Testis (tissue), 2 donors: ENCODE measurements at regions not wholly inside any gene's neighbourhood (a gene's known extent, or its start where the extent isn't known, plus 50 kb on each side); places are given as distances from the start of the nearest gene placed in this dataset.

Experiments
- POLR2A ChIP-seq: fragments of 450-650 bp; IDR thresholded peaks from one replicate; pipeline ENCODE4 v1.6.1; 2017; ENCODE audit warnings: antibody characterized with exemption, mild to moderate bottlenecking, moderate library complexity
- TF ChIP-seq, protein P1 (sequence below), 3 experiments: fragments of 450-650 bp in 2 of 3; fragments of 200-600 bp in 1 of 3; sonication (generic) in 1 of 3; IDR thresholded peaks; one replicate each; pipeline ENCODE4 v1.5.1; 2016 to 2019; ENCODE audit warnings: antibody characterized with exemption in 3 of 3, mild to moderate bottlenecking in 2 of 3, moderate library complexity in 1 of 3

DNA sequence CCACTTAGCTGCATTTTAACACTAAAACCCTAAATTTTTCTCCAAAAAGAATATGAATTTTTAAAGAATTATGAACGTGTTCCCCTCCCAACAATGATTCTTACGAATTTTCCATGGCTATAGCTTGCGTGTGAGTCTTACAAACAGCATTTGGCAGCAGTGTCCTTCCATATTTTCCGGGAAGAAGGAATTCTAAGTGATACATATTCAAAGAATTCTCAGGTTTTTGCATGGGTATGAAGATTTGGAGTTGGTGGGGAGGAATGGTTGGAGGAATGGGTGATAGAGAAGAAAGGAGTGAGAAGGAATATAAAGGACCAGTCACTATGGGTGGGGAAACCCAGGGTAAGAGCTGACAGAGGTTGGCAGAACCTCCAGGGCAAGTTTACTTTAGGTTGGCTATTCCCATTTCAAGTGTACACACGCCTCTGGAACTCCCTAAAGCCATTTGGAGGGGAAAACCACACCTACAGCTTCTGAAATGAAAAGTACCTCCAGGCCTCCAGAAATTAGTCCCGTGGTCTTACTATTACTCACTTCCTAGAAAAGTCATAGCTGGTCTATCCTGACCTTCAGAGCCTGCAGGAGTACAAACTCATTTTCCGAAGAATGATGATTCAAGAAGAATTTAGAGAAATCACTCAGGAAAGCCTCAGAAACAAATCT is 420.8 kb upstream of the DIPK2B start:
- TF ChIP-seq, protein P1, sequence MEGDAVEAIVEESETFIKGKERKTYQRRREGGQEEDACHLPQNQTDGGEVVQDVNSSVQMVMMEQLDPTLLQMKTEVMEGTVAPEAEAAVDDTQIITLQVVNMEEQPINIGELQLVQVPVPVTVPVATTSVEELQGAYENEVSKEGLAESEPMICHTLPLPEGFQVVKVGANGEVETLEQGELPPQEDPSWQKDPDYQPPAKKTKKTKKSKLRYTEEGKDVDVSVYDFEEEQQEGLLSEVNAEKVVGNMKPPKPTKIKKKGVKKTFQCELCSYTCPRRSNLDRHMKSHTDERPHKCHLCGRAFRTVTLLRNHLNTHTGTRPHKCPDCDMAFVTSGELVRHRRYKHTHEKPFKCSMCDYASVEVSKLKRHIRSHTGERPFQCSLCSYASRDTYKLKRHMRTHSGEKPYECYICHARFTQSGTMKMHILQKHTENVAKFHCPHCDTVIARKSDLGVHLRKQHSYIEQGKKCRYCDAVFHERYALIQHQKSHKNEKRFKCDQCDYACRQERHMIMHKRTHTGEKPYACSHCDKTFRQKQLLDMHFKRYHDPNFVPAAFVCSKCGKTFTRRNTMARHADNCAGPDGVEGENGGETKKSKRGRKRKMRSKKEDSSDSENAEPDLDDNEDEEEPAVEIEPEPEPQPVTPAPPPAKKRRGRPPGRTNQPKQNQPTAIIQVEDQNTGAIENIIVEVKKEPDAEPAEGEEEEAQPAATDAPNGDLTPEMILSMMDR (IDR thresholded peaks at IDR 0.05), result no peak
- TF ChIP-seq POLR2A, result no peak
